ENCODE measurements at regions not wholly inside any gene's neighbourhood (a gene's known extent, or its start where the extent isn't known, plus 50 kb on each side); places are given as distances from the start of the nearest gene placed in this dataset.

- Histone ChIP-seq H3K9me3 (no peaks in the 10 kb centered on the region), H3K4me1 (no peaks in the 10 kb centered on the region), H3K4me3 (ENCODE audit: low read depth, low read length) (no peak overlapping the region), H3K36me3 (ENCODE audit: control insufficient read depth, insufficient read depth, low read length) (no peaks in the 10 kb centered on the region), H3K27me3 (replicated peaks; ENCODE audit: control insufficient read depth, insufficient read depth, low read length) (no peaks in the 10 kb centered on the region)
- ChIA-PET CTCF (no interaction called here), POLR2A (no interaction called here)
- no TSS peak for BruUV-seq (replicated peaks)
- Mint-ChIP-seq H3K27ac (ENCODE audit: unreplicated experiment) (no peak overlapping the region), H3K4me3 (ENCODE audit: unreplicated experiment) (no peak overlapping the region), H3K36me3 (ENCODE audit: insufficient read depth, unreplicated experiment) (no peaks in the 10 kb centered on the region), H3K9me3 (ENCODE audit: unreplicated experiment) (no peaks in the 10 kb centered on the region), H3K4me1 (ENCODE audit: low read depth, unreplicated experiment) (no peaks in the 10 kb centered on the region), H3K27me3 (ENCODE audit: insufficient read depth, unreplicated experiment) (no peaks in the 10 kb centered on the region)
- intact Hi-C loops (cut with micrococcal nuclease; ENCODE audit: unreplicated experiment): no loop called here
- no peak for TF ChIP-seq CTCF (IDR thresholded peaks at IDR 0.05; ENCODE audit: insufficient read depth in 1 of 2, low read depth in 1 of 2, low read length in 1 of 2, severe bottlenecking in 1 of 2, unreplicated experiment in 1 of 2)
- DNase-seq: no peak
Measured at GRCh38 chr1:79667166-79667565, 660.6 kb upstream of the ADGRL4 start.

- Mint-ChIP-seq H3K27me3 (ENCODE audit: insufficient read depth, unreplicated experiment) (no peaks in the 10 kb centered on the region), H3K27ac (ENCODE audit: unreplicated experiment) (no peak overlapping the region), H3K36me3 (ENCODE audit: insufficient read depth, unreplicated experiment) (no peaks in the 10 kb centered on the region), H3K4me3 (ENCODE audit: unreplicated experiment) (no peak overlapping the region), H3K4me1 (ENCODE audit: low read depth, unreplicated experiment) (no peaks in the 10 kb centered on the region), H3K9me3 (ENCODE audit: unreplicated experiment) (no peaks in the 10 kb centered on the region)
- TF ChIP-seq CTCF (IDR thresholded peaks at IDR 0.05; ENCODE audit: insufficient read depth in 1 of 2, low read depth in 1 of 2, low read length in 1 of 2, severe bottlenecking in 1 of 2, unreplicated experiment in 1 of 2): no peak
- CTCF ChIA-PET: no interaction called here
- Histone ChIP-seq H3K4me1 (no peaks in the 10 kb centered on the region), H3K36me3 (ENCODE audit: control insufficient read depth, insufficient read depth, low read length) (no peaks in the 10 kb centered on the region), H3K27me3 (replicated peaks; ENCODE audit: control insufficient read depth, insufficient read depth, low read length) (no peaks in the 10 kb centered on the region), H3K4me3 (ENCODE audit: low read depth, low read length) (no peak overlapping the region), H3K9me3 (no peaks in the 10 kb centered on the region)
- BruUV-seq (replicated peaks): no TSS peak
- DNase-seq: no peak
- intact Hi-C loops (cut with micrococcal nuclease; ENCODE audit: unreplicated experiment): no loop called here
- POLR2A ChIA-PET: no interaction called here
Measured at GRCh38 chr1:79663916-79664315, 657.4 kb upstream of the ADGRL4 start.

GRCh38 chr1:79662596-79662995, 656.1 kb upstream of the ADGRL4 start:
- no peak overlapping the region for H3K4me3 ChIP-seq (ENCODE audit: low read depth, low read length)
- H3K27ac Mint-ChIP-seq (ENCODE audit: unreplicated experiment): no peak overlapping the region
- H3K27me3 ChIP-seq (replicated peaks; ENCODE audit: control insufficient read depth, insufficient read depth, low read length): no peaks in the 10 kb centered on the region
- no peak overlapping the region for H3K4me3 Mint-ChIP-seq (ENCODE audit: unreplicated experiment)
- H3K4me1 ChIP-seq: no peaks in the 10 kb centered on the region
- H3K4me1 Mint-ChIP-seq (ENCODE audit: low read depth, unreplicated experiment): no peaks in the 10 kb centered on the region
- H3K36me3 ChIP-seq (ENCODE audit: control insufficient read depth, insufficient read depth, low read length): no peaks in the 10 kb centered on the region
- no peaks in the 10 kb centered on the region for H3K9me3 Mint-ChIP-seq (ENCODE audit: unreplicated experiment)
- TF ChIP-seq CTCF (IDR thresholded peaks at IDR 0.05; ENCODE audit: insufficient read depth in 1 of 2, low read depth in 1 of 2, low read length in 1 of 2, severe bottlenecking in 1 of 2, unreplicated experiment in 1 of 2): no peak
- intact Hi-C loops (cut with micrococcal nuclease; ENCODE audit: unreplicated experiment): no loop called here
- H3K27me3 Mint-ChIP-seq (ENCODE audit: insufficient read depth, unreplicated experiment): no peaks in the 10 kb centered on the region
- DNase-seq: no peak
- CTCF ChIA-PET: no interaction called here
- BruUV-seq (replicated peaks): no TSS peak
- H3K9me3 ChIP-seq: no peaks in the 10 kb centered on the region
- POLR2A ChIA-PET: no interaction called here
- no peaks in the 10 kb centered on the region for H3K36me3 Mint-ChIP-seq (ENCODE audit: insufficient read depth, unreplicated experiment)

All from Caco-2 (cell line).